HG03175 (cell line): ENCODE measurements at regions not wholly inside any gene's neighbourhood (a gene's known extent, or its start where the extent isn't known, plus 50 kb on each side); places are given as distances from the start of the nearest gene placed in this dataset.

Experiments used
- ATAC-seq: cut with Tn5 transposase; IDR thresholded peaks from one replicate; pipeline ENCODE4 v1.9.1; 2021; ENCODE audit warnings: mild to moderate bottlenecking, moderate library complexity; ENCODE audit not compliant: unreplicated experiment

GRCh38 chr10:29057822-29058331 lies 231.0 kb upstream of the LYZL1 start:
- no peak for ATAC-seq

- ATAC-seq: no peak
Observed at GRCh38 chr10:29063806-29064644, 224.8 kb upstream of the LYZL1 start.

- ATAC-seq: no peak
Observed at GRCh38 chr10:29064680-29065079, 224.2 kb upstream of the LYZL1 start.

GRCh38 chr10:29067161-29067560 lies 221.7 kb upstream of the LYZL1 start:
- ATAC-seq: no peak

GRCh38 chr10:29067628-29068027 lies 221.2 kb upstream of the LYZL1 start:
- ATAC-seq: no peak

- ATAC-seq: no peak
Observed at GRCh38 chr10:29068302-29068701, 220.6 kb upstream of the LYZL1 start.

- no peak for ATAC-seq
Observed at GRCh38 chr10:29068966-29069365, 219.9 kb upstream of the LYZL1 start.

- ATAC-seq: no peak
Observed at GRCh38 chr10:29069941-29070340, 218.9 kb upstream of the LYZL1 start.

GRCh38 chr10:29078919-29079318 lies 210.0 kb upstream of the LYZL1 start:
- no peak for ATAC-seq

- no peak for ATAC-seq
Observed at GRCh38 chr10:29081231-29081630, 207.6 kb upstream of the LYZL1 start.

- no peak for ATAC-seq
Observed at GRCh38 chr10:29081951-29082685, 206.8 kb upstream of the LYZL1 start.

- no peak for ATAC-seq
Observed at GRCh38 chr10:29083096-29083495, 205.8 kb upstream of the LYZL1 start.

- no peak for ATAC-seq
Observed at GRCh38 chr10:29084681-29085307, 204.1 kb upstream of the LYZL1 start.

GRCh38 chr10:29089091-29089490 lies 199.8 kb upstream of the LYZL1 start:
- ATAC-seq: no peak

- ATAC-seq: no peak
Observed at GRCh38 chr10:29096303-29096824, 192.5 kb upstream of the LYZL1 start.

GRCh38 chr10:29098423-29098822 lies 190.4 kb upstream of the LYZL1 start:
- no peak for ATAC-seq

- no peak for ATAC-seq
Observed at GRCh38 chr10:29099001-29099400, 189.9 kb upstream of the LYZL1 start.

GRCh38 chr10:29099415-29099814 lies 189.5 kb upstream of the LYZL1 start:
- no peak for ATAC-seq

- no peak for ATAC-seq
Observed at GRCh38 chr10:29100505-29100904, 188.4 kb upstream of the LYZL1 start.

GRCh38 chr10:29102233-29102632 lies 186.6 kb upstream of the LYZL1 start:
- ATAC-seq: no peak

- no peak for ATAC-seq
Observed at GRCh38 chr10:29102636-29103035, 186.2 kb upstream of the LYZL1 start.
